ENCODE measurements at regions not wholly inside any gene's neighbourhood (a gene's known extent, or its start where the extent isn't known, plus 50 kb on each side); places are given as distances from the start of the nearest gene placed in this dataset.

GRCh38 chr2:83461135-83461534 is 997.9 kb downstream of the SUCLG1 start:
- Histone ChIP-seq H3K27me3 (no peaks in the 10 kb centered on the region), H3K27ac (no peak overlapping the region), H3K36me3 (no peaks in the 10 kb centered on the region), H3K9me3 (no peaks in the 10 kb centered on the region), H3K4me3 (no peak overlapping the region), H3K4me1 (no peaks in the 10 kb centered on the region), H3K9ac (ENCODE audit: low read depth in 2 of 2, low read length in 2 of 2) (no peak overlapping the region)
- intact Hi-C loops (cut with DNase I): no loop called here
- no peak for TF ChIP-seq CTCF (IDR thresholded peaks at IDR 0.05)
- DNase-seq: no peak

- H3K9ac ChIP-seq (ENCODE audit: low read depth in 2 of 2, low read length in 2 of 2): no peak overlapping the region
- no peaks in the 10 kb centered on the region for H3K4me1 ChIP-seq
- no peak overlapping the region for H3K27ac ChIP-seq
- intact Hi-C loops (cut with DNase I): no loop called here
- TF ChIP-seq CTCF (IDR thresholded peaks at IDR 0.05): no peak
- no peaks in the 10 kb centered on the region for H3K27me3 ChIP-seq
- no peak overlapping the region for H3K4me3 ChIP-seq
- no peaks in the 10 kb centered on the region for H3K36me3 ChIP-seq
- no peak for DNase-seq
- H3K9me3 ChIP-seq: no peaks in the 10 kb centered on the region
Measured at GRCh38 chr2:83459456-83459855, 999.6 kb downstream of the SUCLG1 start.

GRCh38 chr2:83435989-83436388 is 1023.1 kb downstream of the SUCLG1 start:
- intact Hi-C loops (cut with DNase I): no loop called here
- no peak for DNase-seq
- H3K36me3 ChIP-seq: no peaks in the 10 kb centered on the region

GRCh38 chr2:83420993-83421392 is 1038.1 kb downstream of the SUCLG1 start:
- TF ChIP-seq CTCF (IDR thresholded peaks at IDR 0.05): no peak
- no peaks in the 10 kb centered on the region for H3K27me3 ChIP-seq
- no peak overlapping the region for H3K4me3 ChIP-seq
- no peaks in the 10 kb centered on the region for H3K9me3 ChIP-seq
- no peak overlapping the region for H3K27ac ChIP-seq
- DNase-seq: no peak
- H3K9ac ChIP-seq (ENCODE audit: low read depth in 2 of 2, low read length in 2 of 2): no peak overlapping the region
- intact Hi-C loops (cut with DNase I): no loop called here
- no peaks in the 10 kb centered on the region for H3K36me3 ChIP-seq
- no peaks in the 10 kb centered on the region for H3K4me1 ChIP-seq

More at GRCh38 chr2:83435989-83436388, 1023.1 kb downstream of the SUCLG1 start:
- H3K9me3 ChIP-seq: no peaks in the 10 kb centered on the region
- no peaks in the 10 kb centered on the region for H3K4me1 ChIP-seq
- H3K27me3 ChIP-seq: no peaks in the 10 kb centered on the region
- no peak overlapping the region for H3K27ac ChIP-seq
- no peak overlapping the region for H3K9ac ChIP-seq (ENCODE audit: low read depth in 2 of 2, low read length in 2 of 2)
- no peak overlapping the region for H3K4me3 ChIP-seq
- no peak for TF ChIP-seq CTCF (IDR thresholded peaks at IDR 0.05)

GRCh38 chr2:83394134-83394904 is 1064.8 kb downstream of the SUCLG1 start:
- intact Hi-C loops (cut with DNase I): no loop called here
- Histone ChIP-seq H3K4me1 (no peaks in the 10 kb centered on the region), H3K27ac (no peak overlapping the region), H3K9me3 (no peaks in the 10 kb centered on the region), H3K9ac (ENCODE audit: low read depth in 2 of 2, low read length in 2 of 2) (no peak overlapping the region), H3K36me3 (no peaks in the 10 kb centered on the region), H3K27me3 (no peaks in the 10 kb centered on the region), H3K4me3 (no peak overlapping the region)
- no peak for DNase-seq
- TF ChIP-seq CTCF (IDR thresholded peaks at IDR 0.05): no peak
